Activated CD4-positive, alpha-beta T cell treated with anti-CD3 and anti-CD28 coated beads, Interleukin-2, Interleukin-4, amounts not matched to agents 100 ng/mL and 50 ng/mL, durations not matched to agents 16 hours and 8 hours (primary cell): ENCODE measurements at regions not wholly inside any gene's neighbourhood (a gene's known extent, or its start where the extent isn't known, plus 50 kb on each side); places are given as distances from the start of the nearest gene placed in this dataset.
"Not testable (repeated sequence)": the region's sequence is repeated elsewhere in the genome, so short reads cannot be mapped to it uniquely, and the experiment has no call there.

Source experiments
- DNase-seq: peaks from one replicate; pipeline ENCODE4 v3.0.0-alpha.2; 2020; ENCODE audit warnings: low spot score

GRCh38 chr2:183459466-183459865, 335.2 kb downstream of the NUP35 start:
- DNase-seq = no peak

DNA sequence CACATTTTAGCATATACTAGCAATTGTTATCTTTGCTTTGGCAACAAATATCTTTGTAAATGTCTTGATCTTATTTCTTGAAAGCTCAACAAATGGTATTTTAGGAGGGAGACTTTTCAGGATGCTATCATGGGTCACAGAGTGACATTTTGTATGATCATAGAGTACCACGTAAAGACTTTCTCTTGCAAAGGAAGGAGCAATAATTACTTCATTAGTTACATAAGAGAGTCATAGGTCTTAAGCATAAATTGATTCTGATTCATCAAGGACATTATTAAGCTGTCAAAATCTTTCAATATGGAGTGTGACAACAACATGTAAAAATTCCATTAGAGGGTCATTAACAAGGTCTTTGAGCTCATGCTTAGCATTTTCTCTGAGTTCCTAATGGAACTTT, 339.6 kb downstream of the NUP35 start:
- no peak for DNase-seq

DNA sequence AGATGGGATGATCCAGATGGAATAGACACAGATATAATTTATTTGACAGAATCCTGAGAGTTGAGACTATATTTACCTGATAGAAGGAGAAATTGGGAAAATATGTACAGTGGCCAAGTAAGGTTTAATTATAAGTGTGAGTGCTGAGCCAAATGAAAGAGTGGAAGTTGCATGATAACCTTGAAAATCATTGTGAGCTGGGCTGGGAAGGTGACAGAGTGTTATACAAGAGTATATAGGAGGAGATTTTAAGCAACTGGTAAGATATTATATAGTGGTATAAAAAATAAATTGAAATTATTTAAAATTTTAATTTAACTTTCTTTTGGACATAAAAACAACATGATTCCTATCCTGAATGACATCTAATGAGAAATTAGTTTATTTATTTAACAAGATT, 340.8 kb downstream of the NUP35 start:
- no peak for DNase-seq

- DNase-seq = no peak
These were observed 350.9 kb downstream of the NUP35 start for GRCh38 chr2:183474912-183475695.

GRCh38 chr2:183476490-183476889, 352.2 kb downstream of the NUP35 start:
- DNase-seq = no peak

DNA sequence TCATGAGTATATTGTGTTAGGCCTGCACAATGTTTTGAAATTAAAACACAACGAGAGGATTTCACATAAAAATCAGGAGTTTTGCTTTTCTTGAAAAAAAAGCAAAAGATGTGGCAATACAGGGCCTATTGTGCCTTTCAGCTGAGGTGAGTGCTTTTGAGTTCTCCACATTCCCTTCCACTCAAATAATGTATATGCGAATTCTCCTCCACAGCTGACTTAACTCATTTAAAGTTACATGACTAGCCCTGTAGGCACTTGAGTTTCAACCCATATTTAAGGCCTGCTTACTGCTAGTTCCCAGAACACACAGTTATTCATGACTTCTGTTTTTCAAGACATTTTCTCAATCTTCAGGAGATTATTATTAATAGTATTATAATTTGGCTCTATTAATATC, 353.1 kb downstream of the NUP35 start:
- no peak for DNase-seq

DNA sequence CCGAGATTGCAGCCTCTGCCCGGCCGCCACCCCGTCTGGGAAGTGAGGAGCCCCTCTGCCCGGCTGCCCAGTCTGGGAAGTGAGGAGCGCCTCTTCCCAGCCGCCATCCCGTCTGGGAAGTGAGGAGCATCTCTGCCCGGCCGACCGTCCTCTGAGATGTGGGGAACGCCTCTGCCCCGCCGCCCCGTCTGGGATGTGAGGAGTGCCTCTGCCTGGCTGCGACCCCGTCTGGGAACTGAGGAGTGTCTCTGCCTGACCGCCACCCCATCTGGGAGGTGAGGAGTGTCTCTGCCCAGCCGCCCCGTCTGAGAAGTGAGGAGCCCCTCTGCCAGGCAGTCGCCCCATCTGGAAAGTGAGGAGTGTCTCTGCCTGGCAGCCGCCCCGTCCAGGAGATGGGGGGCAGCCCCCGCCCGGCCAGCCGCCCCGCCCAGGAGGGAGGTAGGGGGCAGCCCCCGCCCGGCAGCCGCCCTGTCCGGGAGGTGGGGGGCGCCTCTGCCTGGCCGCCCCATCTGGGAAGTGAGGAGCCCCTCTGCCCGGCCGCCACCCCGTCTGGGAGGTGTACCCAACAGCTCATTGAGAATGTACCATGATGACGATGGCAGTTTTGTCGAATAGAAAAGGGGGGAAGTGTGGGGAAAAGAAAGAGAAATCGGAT, 354.8 kb downstream of the NUP35 start:
- DNase-seq = not testable (repeated sequence)

- no peak for DNase-seq
These were observed 363.1 kb downstream of the NUP35 start for GRCh38 chr2:183487326-183487725.

- DNase-seq = no peak
These were observed 364.2 kb downstream of the NUP35 start for GRCh38 chr2:183488421-183488820.

- no peak for DNase-seq
These were observed 366.2 kb downstream of the NUP35 start for GRCh38 chr2:183490489-183490888.

GRCh38 chr2:183490914-183491313, 366.7 kb downstream of the NUP35 start:
- DNase-seq = no peak

GRCh38 chr2:183493040-183493439, 368.8 kb downstream of the NUP35 start:
- no peak for DNase-seq

- no peak for DNase-seq
These were observed 370.8 kb downstream of the NUP35 start for GRCh38 chr2:183495079-183495478.

DNA sequence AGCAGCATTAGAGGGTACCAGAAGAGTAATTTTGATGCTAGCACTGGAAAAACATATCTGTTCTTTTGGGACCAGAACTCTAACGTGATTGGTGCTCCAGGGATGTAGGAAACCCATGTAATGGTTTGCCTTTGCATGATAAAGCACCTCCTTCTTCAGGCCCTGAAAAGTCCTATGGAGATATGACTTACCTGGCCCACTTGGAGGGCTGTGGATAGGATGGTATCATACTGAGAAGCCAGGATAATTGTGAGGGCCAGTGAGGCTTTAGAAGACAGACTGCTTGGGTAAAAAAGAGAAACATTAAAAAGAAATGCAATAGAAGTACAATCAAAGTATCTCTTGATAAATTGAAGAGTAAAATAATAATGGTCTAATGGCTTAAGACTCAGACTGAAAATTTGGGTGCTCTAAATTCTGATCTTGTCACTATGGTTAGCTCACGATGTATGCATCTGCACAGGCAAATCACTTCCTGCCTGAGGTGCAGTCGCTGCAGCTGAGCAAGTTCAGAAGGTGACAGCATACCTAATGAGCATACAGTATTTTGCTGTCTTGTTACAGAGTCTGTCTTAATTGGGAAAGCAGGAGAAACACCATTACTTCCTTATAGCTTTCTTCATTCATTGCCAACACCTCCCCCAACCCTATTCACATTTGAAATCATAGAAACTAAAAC, 371.5 kb downstream of the NUP35 start:
- no peak for DNase-seq

DNA sequence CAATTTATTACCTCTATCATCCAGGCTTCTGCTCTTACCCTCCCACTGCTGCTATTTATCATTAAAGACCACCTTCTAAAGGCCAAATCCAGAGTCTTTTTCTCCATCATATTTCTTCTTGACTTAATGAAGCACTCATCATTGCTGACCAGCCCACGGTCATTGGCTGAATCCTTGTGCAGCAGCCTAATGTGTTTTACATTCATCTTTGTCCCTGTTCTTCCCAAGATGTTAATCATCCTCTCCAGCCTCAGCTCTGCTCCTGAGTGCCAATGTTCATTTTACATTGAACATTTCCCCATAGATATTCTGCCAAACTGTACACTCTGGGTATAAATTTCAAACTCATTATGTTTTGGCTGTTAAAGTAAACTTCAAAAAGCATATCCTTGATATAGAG, 373.6 kb downstream of the NUP35 start:
- DNase-seq = no peak

DNA sequence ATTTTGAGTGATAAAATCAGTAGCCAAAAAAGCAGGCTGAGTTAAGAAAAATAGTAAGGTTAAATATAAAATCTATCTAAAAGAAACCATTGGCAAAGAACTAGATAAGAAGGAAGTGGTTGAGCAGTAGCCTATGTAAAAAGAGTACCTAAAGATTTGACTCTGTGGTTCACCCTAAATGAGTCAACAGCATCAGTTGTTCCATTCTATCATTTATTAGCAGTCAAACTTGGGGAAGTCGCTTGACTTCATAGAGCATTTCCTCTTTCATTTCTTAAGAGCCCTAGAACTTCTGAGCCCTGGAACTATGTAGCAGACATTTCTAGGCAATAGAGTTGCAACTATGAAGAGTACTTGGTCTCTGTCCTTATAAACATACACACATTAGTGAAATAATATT, 381.7 kb downstream of the NUP35 start:
- no peak for DNase-seq

- DNase-seq = no peak
These were observed 386.9 kb downstream of the NUP35 start for GRCh38 chr2:183511154-183511553.

GRCh38 chr2:183519371-183520056, 395.3 kb downstream of the NUP35 start:
- DNase-seq = no peak

DNA sequence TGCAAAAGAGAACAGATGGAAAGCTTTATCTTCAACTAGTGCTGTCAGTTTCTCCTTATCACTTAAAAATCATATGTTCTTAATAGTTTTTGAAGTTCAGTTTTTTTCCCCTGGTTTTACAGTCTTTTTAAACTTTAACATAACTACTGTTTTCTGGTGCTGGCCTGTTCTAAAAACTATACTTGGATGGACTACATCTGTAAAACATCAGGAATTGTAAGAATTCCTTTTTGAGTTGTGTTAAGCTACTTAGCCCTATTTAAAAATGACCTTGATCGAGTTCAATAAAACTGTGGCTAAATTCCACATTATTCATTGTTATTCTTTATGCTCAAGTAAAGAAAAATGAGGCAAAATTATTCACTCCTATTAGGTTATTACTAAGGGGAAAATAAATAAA, 397.7 kb downstream of the NUP35 start:
- no peak for DNase-seq

DNA sequence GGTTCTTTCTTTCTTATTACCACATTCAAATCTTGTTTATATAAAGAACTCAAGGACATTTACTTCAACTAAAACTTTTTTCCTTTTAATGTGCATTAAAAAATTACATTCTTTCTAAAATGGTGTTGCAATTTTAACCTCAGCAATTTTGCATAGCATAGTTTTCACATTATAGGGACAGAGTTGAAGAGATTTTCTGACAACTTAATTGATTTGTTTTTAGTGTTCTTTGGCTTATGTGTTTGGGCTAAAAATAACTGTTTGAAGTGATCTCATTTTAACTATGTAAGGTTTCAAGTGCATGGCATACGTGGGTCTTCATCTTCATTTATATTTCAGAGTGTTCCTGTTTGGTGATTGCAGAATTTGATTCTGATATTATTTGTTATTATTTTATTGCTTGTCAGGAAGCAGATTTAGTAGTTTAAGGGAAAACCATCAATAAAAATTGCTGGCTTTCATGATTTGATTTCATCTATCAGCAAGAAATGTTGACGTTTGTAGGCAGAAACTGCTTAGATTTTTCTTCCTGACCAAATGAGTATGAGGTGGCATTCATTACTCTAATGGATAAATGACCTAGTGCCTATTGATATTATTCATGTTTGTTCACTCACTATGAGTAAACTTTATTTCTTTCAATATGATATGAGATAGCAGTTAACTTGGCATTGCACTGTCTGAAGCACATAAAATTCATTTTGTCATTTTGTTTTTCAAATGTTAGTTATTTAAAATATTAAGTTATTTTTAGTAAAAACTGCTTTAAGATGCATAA, 398.4 kb downstream of the NUP35 start:
- no peak for DNase-seq

- DNase-seq = no peak
These were observed 406.2 kb downstream of the NUP35 start for GRCh38 chr2:183530333-183530901.
